HG02840 (cell line): ENCODE measurements at regions not wholly inside any gene's neighbourhood (a gene's known extent, or its start where the extent isn't known, plus 50 kb on each side); places are given as distances from the start of the nearest gene placed in this dataset.

Source experiments
- ATAC-seq: cut with Tn5 transposase; IDR thresholded peaks from one replicate; pipeline ENCODE4 v1.9.1; 2021; ENCODE audit warnings: mild to moderate bottlenecking, moderate library complexity, moderate number of reproducible peaks; ENCODE audit not compliant: unreplicated experiment, low FRiP score

- ATAC-seq = no peak
Observed at GRCh38 chr9:78644359-78644758, 347.4 kb downstream of the PSAT1 start.

GRCh38 chr9:78654324-78654723, 357.4 kb downstream of the PSAT1 start:
- no peak for ATAC-seq

- ATAC-seq = no peak
Observed at GRCh38 chr9:78663369-78663768, 366.4 kb downstream of the PSAT1 start.

DNA sequence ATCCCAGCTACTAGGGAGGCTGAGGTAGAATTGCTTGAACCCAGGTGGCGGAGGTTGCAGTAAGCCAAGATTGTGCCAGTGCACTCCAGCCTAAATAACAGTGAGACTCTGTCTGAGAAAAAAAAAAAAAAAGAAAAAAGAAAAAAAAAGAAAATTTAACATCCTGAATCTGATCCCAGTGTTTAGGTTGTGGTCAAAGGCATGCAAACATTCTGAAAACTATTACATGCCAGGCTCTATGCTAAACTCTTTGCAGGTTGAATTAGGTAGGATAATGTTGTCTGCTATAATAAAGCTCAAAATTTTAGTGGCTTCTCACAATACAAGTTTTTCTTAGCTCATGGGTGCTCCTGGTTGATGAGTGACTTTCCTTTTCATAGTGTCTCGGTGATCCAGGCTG, 367.4 kb downstream of the PSAT1 start:
- ATAC-seq = no peak

DNA sequence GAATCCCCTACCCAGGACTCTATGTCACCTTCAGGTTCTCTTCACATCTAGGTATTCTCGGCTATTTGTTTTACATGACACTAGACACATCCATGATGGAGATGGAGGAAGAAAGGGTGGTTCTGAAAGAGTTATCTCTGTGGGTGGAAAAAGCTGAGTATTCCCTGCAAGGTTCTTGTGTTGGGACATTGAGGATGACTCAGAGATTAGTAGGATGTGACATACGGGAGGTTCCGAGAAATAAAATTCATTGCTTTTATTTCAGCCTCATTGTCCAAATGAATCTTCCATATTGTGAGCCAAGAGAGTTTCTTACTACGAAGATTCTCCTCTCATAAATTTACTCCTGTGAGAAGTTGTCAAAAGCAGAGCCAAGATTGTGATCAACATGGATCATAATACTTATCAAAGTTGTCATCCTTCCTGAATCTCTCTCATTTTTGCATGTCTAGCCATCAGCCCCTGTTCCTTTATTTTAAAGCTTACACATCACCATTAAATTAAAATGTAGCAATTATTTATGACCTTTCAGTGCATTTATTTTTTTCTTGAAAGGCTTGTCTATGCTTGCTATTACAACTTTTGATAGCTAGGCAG, 370.0 kb downstream of the PSAT1 start:
- no peak for ATAC-seq

GRCh38 chr9:78668148-78668832, 371.4 kb downstream of the PSAT1 start:
- ATAC-seq = no peak

DNA sequence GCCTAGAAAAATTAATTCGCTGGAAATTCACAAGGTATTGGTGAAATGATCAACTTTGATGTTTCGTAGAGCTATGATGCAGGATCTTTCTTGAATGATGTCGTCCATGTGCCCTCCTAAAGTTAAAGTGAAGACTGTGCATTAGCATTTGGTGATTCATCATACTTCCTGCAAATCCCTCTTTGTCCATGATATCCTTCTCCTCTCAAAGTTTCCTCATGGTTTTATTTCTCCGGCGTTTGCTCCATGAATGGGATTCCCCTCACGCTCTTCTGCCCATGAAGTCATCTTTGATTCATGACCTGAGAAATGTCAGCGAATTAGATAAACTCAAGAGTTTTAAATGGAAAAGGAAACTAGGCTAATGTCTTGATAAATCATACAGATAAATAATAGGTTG, 372.7 kb downstream of the PSAT1 start:
- no peak for ATAC-seq

DNA sequence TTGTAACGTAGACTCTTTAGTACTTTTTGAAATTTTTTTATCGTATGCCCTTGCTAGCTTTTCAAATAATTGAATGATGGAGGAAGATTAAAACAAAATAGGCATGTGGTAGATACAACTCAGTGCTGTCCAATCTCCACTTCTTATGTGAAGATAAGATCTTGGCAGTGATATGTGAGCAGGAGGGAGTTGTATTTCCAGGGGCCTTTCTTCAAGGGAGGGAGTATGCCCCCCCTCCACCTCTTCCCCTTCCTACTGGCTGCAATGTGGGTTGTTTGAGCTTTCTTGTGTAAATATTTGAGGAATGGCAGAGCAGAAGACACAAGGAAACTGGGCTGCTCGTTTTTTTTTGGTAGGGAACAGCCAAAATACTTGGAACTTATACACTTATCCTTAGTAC, 374.9 kb downstream of the PSAT1 start:
- ATAC-seq = no peak

DNA sequence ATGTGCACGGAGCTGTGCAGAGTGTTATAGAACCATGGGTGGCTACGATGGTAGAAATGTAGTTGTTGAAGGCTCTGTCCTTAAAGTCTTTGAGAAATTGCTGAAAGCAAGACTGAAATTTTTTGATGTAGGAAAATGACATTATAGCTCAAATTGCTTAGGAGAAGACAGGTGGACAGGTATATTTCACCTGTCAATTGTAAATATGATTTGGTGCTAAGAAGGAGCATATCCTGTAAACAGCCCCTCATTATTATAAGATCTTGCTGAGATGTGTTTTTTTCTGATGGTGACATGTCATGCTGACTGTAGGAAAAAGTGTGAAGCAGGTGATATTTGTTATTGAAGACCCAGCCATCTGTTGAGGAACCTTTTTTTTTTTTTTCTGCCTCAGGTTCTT, 377.9 kb downstream of the PSAT1 start:
- ATAC-seq = no peak

GRCh38 chr9:78676009-78676408, 379.1 kb downstream of the PSAT1 start:
- ATAC-seq = no peak

DNA sequence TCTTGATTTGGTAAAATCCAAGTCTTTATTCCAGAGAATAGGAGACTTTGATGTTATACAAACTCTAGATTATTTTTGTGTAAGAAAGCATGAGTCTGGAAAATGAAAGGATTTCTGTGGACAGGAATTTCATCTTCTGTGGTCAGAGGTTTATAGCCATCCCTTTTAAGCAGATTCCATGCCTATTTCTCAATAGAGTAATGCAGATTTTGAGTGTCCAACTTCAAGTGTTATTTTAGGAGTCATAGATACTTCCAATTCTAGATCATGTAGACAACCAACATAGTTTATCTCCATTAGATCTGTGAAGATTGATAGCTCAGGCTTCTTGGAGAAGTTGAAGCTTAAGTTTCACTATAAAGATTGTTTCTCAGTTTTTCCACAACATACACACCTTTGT, 379.7 kb downstream of the PSAT1 start:
- no peak for ATAC-seq

GRCh38 chr9:78677326-78677725, 380.4 kb downstream of the PSAT1 start:
- no peak for ATAC-seq

DNA sequence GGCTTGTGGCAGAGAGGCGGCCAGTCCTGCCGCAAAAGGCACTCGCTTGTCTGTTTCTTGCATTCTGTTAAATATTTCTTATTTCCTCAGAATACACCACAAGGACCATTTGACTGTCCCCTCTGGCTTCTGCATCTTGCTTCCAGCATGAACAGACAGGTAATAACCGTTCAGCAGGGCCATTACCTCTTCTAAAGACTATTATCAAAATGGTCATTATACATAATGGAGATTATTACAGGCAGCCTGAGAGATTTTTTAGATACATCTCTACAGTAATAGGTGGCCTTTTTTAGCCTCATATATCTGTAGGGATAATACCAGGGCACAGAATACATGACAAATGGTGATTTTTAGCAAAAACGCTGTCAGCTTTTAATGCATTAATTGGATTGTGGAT, 382.0 kb downstream of the PSAT1 start:
- ATAC-seq = no peak

DNA sequence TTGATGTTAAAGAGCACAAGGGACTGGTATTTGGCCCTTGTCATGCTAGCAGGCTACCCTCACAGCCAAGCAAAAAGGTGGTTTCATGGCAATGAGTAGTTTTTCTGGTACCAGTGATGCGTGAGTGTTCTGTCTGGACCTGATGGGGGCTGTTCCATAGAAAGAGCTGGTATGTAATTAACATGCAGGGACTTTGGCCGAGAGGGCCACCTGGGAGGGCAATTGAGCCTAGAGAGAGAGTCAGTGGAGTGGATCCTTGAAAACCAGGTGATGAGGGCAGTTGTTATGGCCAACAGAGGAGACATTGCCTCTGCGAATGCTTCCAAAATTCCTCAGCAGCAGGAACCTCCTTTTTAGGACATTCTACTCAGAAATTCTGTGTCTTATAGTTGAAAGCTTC, 383.3 kb downstream of the PSAT1 start:
- no peak for ATAC-seq

DNA sequence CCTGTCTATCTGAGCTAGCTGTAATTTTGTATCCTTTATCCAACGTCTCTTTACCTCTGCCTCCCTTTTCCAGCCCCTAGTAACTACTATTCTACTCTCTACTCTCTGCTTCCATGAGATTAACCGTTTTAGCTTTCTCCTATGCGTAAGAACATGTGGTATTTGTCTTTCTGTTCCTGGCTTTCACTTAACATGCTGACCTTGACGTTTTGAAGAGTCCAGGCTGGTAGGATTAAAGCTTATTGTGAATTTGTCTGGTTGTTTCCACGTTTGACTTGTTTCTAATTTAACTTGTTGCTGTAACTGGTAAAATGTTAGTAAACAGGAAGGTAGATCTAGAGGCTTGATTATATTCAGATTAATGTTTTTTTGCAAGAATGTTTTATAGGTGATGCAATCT, 385.3 kb downstream of the PSAT1 start:
- ATAC-seq = no peak

- no peak for ATAC-seq
Observed at GRCh38 chr9:78685471-78685870, 388.5 kb downstream of the PSAT1 start.

DNA sequence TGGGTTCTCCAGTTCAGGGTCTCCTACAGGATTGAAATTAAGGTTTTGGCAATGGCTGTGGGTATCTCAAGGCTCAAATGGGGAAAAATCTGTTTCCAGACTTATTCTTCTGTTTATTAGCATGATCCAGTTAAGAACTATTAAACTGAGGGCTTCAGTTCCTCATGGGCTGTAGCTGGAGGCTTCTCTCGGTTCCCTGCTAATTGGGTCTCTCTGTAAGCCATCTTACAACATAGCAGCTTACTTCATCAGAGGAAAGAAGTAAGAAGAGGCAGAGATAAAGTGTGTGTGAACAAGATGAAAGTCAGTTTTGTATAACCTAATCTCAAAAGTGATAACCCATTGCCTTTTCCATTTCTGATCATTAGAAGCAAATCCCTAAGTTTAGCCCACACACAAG, 391.9 kb downstream of the PSAT1 start:
- ATAC-seq = no peak

DNA sequence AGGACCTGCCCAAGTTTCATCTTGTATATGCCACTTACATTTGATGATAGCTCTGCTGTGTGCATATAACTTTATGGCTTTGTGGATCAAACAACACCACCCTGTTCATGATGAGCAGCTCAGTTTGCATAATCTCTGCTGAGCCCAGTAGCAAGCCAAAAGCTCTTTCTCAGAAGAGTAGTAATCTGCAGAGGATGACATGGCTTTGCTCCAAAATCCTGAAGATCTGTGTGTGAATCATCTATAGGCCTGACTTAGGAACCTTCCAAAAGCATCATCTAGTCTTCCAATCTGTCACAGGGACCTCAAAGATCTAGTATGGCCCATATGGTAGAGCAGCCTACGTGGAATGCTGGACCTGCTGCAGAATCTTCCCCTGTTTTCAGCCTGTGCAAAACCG, 394.6 kb downstream of the PSAT1 start:
- ATAC-seq = no peak

DNA sequence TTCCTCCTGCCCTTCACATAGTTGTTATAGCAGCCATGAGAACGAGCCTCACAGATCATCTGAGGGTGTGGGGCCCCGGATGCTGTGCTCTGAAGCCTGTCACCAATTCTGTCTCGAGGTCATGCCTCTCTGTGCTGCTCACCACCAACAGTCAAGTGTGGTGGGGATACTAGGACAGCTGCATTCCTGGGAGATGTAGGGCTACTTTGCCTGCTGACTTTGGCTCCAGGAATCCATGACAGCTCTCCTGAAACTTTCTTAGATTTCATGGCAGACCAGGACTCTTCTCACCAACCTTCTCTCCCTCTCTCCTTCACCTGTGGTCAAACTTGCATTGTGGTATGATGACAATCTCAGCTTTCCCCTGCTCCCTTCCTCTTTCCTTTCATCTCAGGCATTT, 395.9 kb downstream of the PSAT1 start:
- ATAC-seq = no peak

GRCh38 chr9:78694974-78695373, 398.0 kb downstream of the PSAT1 start:
- ATAC-seq = no peak

GRCh38 chr9:78695519-78695918, 398.6 kb downstream of the PSAT1 start:
- no peak for ATAC-seq

DNA sequence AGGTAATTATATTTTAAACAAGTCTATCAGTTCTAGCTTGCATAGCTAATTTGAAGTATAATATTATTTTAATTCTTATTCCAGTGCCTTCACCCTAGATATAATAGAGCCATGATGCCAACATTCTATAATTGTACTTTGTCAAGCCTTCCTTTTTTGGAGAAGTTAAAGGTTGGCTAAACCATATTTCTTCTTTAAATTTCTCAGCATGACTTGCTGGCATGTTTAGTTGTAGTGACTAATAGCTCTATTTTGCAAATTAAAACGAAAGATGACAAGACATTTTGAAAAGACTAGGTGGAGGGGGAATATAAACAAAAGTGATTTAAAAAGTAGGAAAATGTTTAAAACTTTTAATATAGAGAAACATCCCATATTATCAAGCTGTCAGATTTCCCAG, 400.7 kb downstream of the PSAT1 start:
- ATAC-seq = no peak

DNA sequence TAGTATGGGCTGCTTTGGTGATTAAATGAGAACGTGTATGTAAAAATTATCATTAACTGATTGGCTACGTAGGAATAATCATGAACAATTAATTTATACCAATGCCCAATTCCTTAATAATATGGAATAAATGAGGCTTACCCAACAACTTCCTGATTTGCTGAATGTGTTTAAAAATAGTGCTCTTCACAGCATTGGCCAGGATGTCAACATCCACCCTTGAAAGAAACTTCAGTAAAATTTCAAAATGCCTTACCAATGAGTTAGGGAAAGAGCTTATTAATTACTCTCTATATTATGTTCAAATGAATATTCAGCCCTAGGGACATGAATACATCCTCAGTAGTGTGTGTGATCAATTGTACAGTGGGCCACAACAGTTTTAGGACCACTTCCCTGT, 401.4 kb downstream of the PSAT1 start:
- ATAC-seq = no peak
